ENCODE measurements at regions not wholly inside any gene's neighbourhood (a gene's known extent, or its start where the extent isn't known, plus 50 kb on each side); places are given as distances from the start of the nearest gene placed in this dataset.

DNA sequence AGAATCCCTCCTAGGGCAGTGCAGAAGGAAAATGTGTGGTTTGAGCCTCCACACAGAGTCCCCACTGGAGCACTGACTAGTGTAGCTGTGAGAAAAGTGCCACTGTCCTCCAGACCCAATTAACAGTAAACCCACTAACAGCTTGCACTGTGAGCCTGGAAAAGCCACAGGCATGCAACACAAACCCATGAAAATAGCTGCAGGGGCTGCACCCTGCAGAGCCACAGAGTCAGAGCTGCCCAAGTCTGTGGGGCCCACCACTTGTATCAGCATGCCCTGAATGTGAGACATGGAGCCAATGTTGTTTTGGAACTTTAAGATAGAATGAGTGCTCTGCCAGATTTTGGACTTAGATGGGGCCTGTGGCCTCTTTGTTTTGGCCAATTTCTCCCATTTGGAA lies 119.8 kb upstream of the CDH9 start:
- no peak for DNase-seq (ENCODE audit: low read depth)
- TF ChIP-seq, protein P1, sequence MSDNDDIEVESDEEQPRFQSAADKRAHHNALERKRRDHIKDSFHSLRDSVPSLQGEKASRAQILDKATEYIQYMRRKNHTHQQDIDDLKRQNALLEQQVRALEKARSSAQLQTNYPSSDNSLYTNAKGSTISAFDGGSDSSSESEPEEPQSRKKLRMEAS (IDR thresholded peaks at IDR 0.05; ENCODE audit: low read depth, low read length): no peak
- TF ChIP-seq POLR2A (IDR thresholded peaks at IDR 0.05; ENCODE audit: extremely low read depth, insufficient read length): no peak
- no peak for TF ChIP-seq MYC (IDR thresholded peaks at IDR 0.05; ENCODE audit: low read depth, low read length)
- TF ChIP-seq, protein P2, sequence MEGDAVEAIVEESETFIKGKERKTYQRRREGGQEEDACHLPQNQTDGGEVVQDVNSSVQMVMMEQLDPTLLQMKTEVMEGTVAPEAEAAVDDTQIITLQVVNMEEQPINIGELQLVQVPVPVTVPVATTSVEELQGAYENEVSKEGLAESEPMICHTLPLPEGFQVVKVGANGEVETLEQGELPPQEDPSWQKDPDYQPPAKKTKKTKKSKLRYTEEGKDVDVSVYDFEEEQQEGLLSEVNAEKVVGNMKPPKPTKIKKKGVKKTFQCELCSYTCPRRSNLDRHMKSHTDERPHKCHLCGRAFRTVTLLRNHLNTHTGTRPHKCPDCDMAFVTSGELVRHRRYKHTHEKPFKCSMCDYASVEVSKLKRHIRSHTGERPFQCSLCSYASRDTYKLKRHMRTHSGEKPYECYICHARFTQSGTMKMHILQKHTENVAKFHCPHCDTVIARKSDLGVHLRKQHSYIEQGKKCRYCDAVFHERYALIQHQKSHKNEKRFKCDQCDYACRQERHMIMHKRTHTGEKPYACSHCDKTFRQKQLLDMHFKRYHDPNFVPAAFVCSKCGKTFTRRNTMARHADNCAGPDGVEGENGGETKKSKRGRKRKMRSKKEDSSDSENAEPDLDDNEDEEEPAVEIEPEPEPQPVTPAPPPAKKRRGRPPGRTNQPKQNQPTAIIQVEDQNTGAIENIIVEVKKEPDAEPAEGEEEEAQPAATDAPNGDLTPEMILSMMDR (IDR thresholded peaks at IDR 0.05; ENCODE audit: low read depth, low read length): no peak
- H3K4me3 ChIP-seq (ENCODE audit: low read depth, low read length): no peak overlapping the region

DNA sequence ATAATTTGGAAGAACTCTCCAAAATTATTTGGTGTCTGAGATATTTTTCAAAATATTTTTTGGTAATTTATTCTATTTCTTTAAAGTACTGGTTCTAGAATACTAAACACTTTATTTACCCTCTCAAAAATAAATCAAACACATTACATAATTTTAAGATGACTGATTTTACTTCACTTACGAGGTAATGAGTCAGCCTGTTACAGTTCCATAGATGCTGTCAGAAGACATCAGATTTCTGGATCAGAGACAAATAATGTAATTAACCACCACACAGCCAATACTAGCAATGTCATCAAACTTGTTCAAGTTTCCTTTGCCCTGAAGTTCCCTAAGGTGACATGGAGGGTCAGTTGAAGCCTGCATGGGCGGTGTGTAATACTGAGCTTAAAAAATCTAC lies 106.1 kb upstream of the CDH9 start:
- TF ChIP-seq, protein P1 (IDR thresholded peaks at IDR 0.05; ENCODE audit: low read depth, low read length): no peak
- no peak for TF ChIP-seq MYC (IDR thresholded peaks at IDR 0.05; ENCODE audit: low read depth, low read length)
- no peak for TF ChIP-seq POLR2A (IDR thresholded peaks at IDR 0.05; ENCODE audit: extremely low read depth, insufficient read length)
- TF ChIP-seq, protein P2 (IDR thresholded peaks at IDR 0.05; ENCODE audit: low read depth, low read length): no peak
- DNase-seq (ENCODE audit: low read depth): no peak
- H3K4me3 ChIP-seq (ENCODE audit: low read depth, low read length): no peak overlapping the region

DNA sequence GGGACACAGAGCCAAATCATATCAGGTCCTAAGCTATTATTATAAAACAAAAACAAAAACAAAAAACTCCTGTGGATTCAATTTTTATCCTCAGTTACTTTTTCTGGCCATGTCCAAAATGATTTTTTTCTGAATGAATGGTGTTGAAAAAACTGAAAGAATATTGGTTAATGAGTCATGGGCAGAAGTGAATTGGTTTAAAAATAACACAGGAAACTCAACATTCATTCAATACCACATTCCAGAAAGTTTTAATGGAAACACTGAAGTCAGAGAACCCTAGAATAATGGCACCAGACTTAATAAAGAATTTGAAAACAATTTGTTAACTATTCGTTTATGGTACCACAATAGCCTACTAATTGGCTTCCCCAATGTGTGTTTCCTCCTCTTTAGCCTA lies 102.4 kb upstream of the CDH9 start:
- no peak for TF ChIP-seq MYC (IDR thresholded peaks at IDR 0.05; ENCODE audit: low read depth, low read length)
- TF ChIP-seq, protein P1 (IDR thresholded peaks at IDR 0.05; ENCODE audit: low read depth, low read length): no peak
- TF ChIP-seq, protein P2 (IDR thresholded peaks at IDR 0.05; ENCODE audit: low read depth, low read length): no peak
- no peak for TF ChIP-seq POLR2A (IDR thresholded peaks at IDR 0.05; ENCODE audit: extremely low read depth, insufficient read length)
- no peak for DNase-seq (ENCODE audit: low read depth)
- H3K4me3 ChIP-seq (ENCODE audit: low read depth, low read length): no peak overlapping the region

DNA sequence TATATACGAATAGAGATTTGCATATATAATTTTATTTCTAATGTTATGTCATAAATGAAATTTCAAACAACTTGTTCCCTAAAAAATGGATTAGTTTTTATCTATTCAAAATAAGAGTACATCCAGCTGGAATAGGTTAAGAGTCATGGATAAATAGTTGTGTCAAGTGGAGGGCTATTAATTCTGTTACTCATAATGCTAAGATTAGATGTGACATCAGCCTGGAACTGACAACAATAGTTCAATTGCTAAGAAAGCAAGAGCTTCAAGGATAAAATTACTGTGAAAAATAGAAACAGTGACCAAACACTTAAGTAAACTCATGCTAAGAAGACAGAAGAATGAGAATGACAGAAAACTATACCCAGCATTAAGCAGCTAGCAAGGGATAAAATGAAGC lies 92.2 kb upstream of the CDH9 start:
- TF ChIP-seq, protein P1 (IDR thresholded peaks at IDR 0.05; ENCODE audit: low read depth, low read length): no peak
- TF ChIP-seq, protein P2 (IDR thresholded peaks at IDR 0.05; ENCODE audit: low read depth, low read length): no peak
- no peak for TF ChIP-seq POLR2A (IDR thresholded peaks at IDR 0.05; ENCODE audit: extremely low read depth, insufficient read length)
- no peak for TF ChIP-seq MYC (IDR thresholded peaks at IDR 0.05; ENCODE audit: low read depth, low read length)
- DNase-seq (ENCODE audit: low read depth): no peak
- no peak overlapping the region for H3K4me3 ChIP-seq (ENCODE audit: low read depth, low read length)

DNA sequence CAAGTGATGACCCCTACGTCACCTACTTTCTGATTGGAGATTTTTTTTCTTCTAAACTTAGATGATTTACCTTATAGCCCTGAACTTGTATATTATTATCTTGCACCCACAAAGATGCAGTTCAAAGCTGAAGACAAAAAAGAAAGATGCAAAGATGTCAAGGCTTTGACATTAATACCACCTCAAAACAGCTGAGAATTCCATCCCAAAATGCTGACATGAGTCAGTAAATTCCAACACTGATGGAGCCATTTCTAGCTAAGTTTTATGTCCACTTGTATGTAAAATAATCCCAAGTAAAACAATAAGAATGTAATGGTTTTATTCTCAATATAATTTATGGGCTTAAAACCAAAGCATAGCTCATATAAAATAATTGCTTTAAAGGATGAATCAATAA lies 91.5 kb upstream of the CDH9 start:
- DNase-seq (ENCODE audit: low read depth): no peak
- no peak overlapping the region for H3K4me3 ChIP-seq (ENCODE audit: low read depth, low read length)
- TF ChIP-seq, protein P1 (IDR thresholded peaks at IDR 0.05; ENCODE audit: low read depth, low read length): no peak
- TF ChIP-seq MYC (IDR thresholded peaks at IDR 0.05; ENCODE audit: low read depth, low read length) (no peak), POLR2A (IDR thresholded peaks at IDR 0.05; ENCODE audit: extremely low read depth, insufficient read length) (no peak)
- TF ChIP-seq, protein P2 (IDR thresholded peaks at IDR 0.05; ENCODE audit: low read depth, low read length): no peak

DNA sequence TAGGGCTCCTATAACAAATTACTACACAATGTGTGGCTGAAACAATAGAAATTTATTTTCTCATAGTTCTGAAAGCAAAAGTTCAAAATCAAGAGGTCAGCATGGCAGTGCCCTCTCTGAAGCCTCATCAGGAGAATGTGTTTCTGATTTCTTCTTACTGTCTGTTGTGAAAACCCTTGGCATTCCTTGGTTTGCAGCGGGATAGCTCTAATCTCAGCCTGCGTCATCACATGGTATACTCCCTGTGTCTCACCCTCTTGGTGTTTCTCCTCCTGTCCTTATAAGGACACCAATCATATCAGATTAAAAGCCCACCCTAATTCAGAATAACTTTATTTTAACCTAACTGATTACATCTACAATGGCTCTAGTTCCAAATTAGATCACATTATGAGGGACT lies 87.5 kb upstream of the CDH9 start:
- no peak overlapping the region for H3K4me3 ChIP-seq (ENCODE audit: low read depth, low read length)
- TF ChIP-seq POLR2A (IDR thresholded peaks at IDR 0.05; ENCODE audit: extremely low read depth, insufficient read length) (no peak), MYC (IDR thresholded peaks at IDR 0.05; ENCODE audit: low read depth, low read length) (no peak)
- TF ChIP-seq, protein P2 (IDR thresholded peaks at IDR 0.05; ENCODE audit: low read depth, low read length): no peak
- TF ChIP-seq, protein P1 (IDR thresholded peaks at IDR 0.05; ENCODE audit: low read depth, low read length): no peak

More for the DNA sequence above, 87.5 kb upstream of the CDH9 start:
- DNase-seq (ENCODE audit: low read depth): no peak
